ENCODE measurements at regions not wholly inside any gene's neighbourhood (a gene's known extent, or its start where the extent isn't known, plus 50 kb on each side); places are given as distances from the start of the nearest gene placed in this dataset.

GRCh38 chr13:105785436-105785835 is 750.0 kb downstream of the EFNB2 start:
- DNase-seq (ENCODE audit: low read depth) = no peak
- no peak for TF ChIP-seq CTCF (conservative IDR thresholded peaks at IDR 0.05; ENCODE audit: low read depth, low read length)

GRCh38 chr13:105783261-105783660 is 752.2 kb downstream of the EFNB2 start:
- DNase-seq (ENCODE audit: low read depth) = no peak
- H3K4me3 ChIP-seq (ENCODE audit: low read length) = no peak overlapping the region
- no peak for TF ChIP-seq CTCF (conservative IDR thresholded peaks at IDR 0.05; ENCODE audit: low read depth, low read length)

More at GRCh38 chr13:105785436-105785835, 750.0 kb downstream of the EFNB2 start:
- H3K4me3 ChIP-seq (ENCODE audit: low read length) = no peak overlapping the region

GRCh38 chr13:105778196-105778595 is 757.3 kb downstream of the EFNB2 start:
- no peak overlapping the region for H3K4me3 ChIP-seq (ENCODE audit: low read length)
- no peak for TF ChIP-seq CTCF (conservative IDR thresholded peaks at IDR 0.05; ENCODE audit: low read depth, low read length)
- DNase-seq (ENCODE audit: low read depth) = peak; percentile 60

- H3K4me3 ChIP-seq (ENCODE audit: low read length) = peak overlapping the region; percentile 24
- no peak for TF ChIP-seq CTCF (conservative IDR thresholded peaks at IDR 0.05; ENCODE audit: low read depth, low read length)
- DNase-seq (ENCODE audit: low read depth) = peak; percentile 82
Measured at GRCh38 chr13:105774739-105775460, 760.6 kb downstream of the EFNB2 start.

- peak; percentile 51 for DNase-seq (ENCODE audit: low read depth)
- no peak for TF ChIP-seq CTCF (conservative IDR thresholded peaks at IDR 0.05; ENCODE audit: low read depth, low read length)
- H3K4me3 ChIP-seq (ENCODE audit: low read length) = peak overlapping the region; percentile 24
Measured at GRCh38 chr13:105773863-105774538, 761.5 kb downstream of the EFNB2 start.

- TF ChIP-seq CTCF (conservative IDR thresholded peaks at IDR 0.05; ENCODE audit: low read depth, low read length) = no peak
- H3K4me3 ChIP-seq (ENCODE audit: low read length) = no peak overlapping the region
- DNase-seq (ENCODE audit: low read depth) = no peak
Measured at GRCh38 chr13:105773241-105773640, 762.2 kb downstream of the EFNB2 start.

- TF ChIP-seq CTCF (conservative IDR thresholded peaks at IDR 0.05; ENCODE audit: low read depth, low read length) = no peak
- DNase-seq (ENCODE audit: low read depth) = no peak
- H3K4me3 ChIP-seq (ENCODE audit: low read length) = no peak overlapping the region
Measured at GRCh38 chr13:105764486-105764885, 771.0 kb downstream of the EFNB2 start.

Data from retinal pigment epithelial cell (primary cell).